Epidermal melanocyte (primary cell): ENCODE measurements at regions not wholly inside any gene's neighbourhood (a gene's known extent, or its start where the extent isn't known, plus 50 kb on each side); places are given as distances from the start of the nearest gene placed in this dataset.

Experiments used
- DNase-seq: peaks from one replicate; pipeline ENCODE4 v3.0.0; 2011; ENCODE audit warnings: low spot score; ENCODE audit not compliant: insufficient read length

- DNase-seq, result no peak
Measured at GRCh38 chr5:56624751-56625150, 190.6 kb upstream of the MAP3K1 start.

DNA sequence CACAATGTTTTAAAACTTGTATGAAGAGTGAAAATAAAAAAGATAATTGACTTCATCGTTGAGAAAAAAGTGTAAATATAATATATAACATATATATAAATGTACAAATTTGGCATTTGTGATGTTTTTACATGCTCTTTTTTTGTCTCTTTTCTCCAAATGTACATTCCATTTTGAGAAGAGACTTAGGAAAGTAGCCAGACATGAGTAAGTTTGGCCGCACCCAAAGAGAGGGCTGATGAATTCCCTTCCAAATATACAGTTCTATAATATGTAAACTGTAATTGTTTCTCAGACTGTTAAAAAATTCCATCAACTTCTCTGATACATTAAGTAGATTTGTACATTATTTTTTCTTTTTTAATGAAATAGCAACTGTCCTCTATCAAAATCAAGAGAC, 193.2 kb upstream of the MAP3K1 start:
- no peak for DNase-seq

- DNase-seq, result no peak
Measured at GRCh38 chr5:56620903-56621677, 194.3 kb upstream of the MAP3K1 start.

DNA sequence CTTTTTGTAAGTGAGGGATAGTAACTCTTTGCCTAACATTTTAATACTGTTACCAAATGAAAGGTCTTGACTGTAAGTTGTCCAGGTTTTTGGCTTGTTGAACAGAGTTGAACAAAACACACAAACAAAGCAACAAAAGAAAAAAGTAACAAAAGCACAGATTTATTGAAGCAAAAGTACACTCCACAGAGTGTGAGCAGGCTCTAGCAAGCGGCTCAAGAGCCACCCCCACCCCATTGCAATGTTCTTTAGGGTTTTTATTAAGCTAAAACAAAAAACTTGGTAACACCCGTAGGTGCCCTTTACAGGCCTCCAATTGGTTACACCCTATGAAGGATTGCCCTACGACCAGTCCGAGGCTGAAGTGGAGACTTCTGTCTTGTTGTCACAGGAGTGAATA, 197.4 kb upstream of the MAP3K1 start:
- no peak for DNase-seq

DNA sequence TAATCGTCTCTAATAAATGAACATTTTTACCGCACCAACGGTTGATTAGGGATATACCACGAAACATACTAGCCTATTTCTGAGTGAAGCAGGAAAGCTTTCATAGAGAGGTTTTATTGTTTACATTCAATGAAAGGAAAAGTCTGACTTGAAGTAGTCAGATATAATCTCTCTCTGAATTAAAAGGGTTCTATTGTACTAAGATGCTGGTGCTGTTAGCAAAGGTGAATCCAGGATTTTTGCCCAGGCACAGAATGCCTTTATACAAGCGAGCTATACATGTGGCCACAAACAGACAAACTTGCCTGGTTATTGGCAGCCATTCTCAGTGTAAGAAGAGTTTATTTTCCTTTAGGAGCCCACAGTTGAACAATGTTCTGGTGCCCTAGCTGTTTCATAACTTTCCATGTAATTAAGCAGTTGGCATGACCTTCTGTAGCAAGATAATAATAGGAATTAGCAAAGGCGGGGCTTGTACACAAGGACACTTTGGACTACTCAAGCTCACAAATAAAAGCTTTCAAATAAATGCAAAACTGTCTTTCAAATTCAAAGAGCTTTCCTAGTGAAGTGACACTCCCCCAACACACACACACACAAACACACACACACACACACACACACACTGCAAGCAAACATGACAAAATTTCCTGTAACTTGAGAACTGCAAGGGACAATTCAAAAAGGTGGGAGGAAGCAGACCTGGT, 198.7 kb upstream of the MAP3K1 start:
- no peak for DNase-seq

DNA sequence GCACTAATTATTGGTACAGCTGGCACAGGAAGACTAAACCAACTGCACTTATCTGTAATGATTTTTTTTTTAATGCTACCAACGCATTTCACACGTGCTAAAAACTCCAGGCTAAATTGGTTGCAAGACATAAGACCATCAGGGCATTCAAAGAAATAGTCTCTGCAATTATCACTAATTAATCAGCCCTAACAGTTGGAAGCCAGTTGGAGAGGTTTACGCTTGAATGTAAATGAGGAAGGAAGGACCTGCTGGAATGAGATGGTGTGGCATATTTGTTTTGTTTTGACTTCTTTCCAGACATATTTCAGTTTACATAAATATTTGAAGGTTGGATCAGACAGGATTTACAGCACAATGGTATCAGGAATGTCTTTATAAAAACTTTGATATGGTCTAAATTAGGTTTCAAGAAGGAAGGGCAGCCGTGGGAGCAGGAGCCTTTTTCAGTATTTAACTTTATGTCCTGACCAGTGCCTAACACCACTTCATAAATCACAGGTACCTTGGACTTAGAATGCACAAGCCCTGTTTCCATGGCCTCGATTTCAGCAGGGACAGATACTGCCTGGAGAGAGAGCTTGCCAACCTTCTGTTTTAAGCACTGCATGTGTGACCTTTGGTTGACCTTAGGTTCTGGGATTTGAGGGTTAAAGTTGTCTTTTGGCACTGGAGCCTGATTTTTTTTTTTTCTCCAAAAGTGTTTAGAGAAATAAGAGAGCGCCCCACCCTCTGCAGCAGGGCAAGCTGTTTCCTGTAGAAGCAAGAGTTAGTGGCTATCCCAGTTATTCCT, 199.8 kb upstream of the MAP3K1 start:
- DNase-seq, result no peak

- DNase-seq, result no peak
Measured at GRCh38 chr5:56612759-56613158, 202.6 kb upstream of the MAP3K1 start.

DNA sequence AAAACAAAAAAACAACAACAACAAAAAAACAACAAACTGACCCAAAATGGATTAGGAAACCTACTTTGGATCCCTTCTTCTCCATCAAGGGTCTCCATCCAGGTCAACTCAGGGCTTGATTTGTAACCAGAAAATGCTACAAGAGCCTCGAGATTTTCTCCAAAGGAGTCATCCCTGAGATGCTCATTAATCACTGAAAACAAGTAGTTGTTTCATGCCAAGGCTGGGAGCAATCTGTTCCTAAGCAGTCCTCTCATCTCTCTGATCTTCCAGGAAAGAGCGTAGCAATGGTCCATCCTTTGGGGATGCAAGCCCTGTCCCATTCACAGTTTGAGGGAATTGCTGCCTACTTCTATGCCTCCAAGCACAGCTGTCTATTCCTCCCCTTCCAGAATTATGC, 203.0 kb upstream of the MAP3K1 start:
- DNase-seq, result no peak

DNA sequence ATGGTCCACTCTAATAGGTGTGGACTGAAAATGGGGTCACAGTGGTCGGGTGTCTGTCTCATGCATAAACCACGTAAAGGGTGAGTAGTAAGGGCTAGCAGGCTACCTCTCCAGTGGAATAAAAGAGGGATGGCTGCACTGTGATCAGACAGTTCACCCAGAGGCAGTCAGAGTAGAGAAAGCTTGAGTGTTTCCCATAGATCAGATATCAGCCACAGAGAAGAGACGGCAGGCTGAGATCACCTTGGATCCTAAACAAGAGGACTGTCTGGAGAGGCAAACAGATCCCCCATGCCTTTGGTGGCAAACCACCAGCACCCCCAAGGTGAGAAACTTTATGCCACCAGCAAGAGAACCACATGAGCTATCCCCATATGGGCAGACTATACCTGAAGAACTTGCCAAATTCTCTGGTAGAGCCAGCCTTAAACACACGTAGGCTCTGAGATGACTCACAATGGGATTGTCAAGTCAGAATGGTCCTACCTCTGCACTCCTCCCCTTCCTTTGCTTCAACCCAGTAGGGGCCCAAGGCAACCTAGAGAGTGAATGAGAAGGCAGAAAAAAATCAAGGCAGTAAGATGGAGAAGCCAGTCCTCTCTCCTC, 205.2 kb upstream of the MAP3K1 start:
- DNase-seq, result no peak

- DNase-seq, result no peak
Measured at GRCh38 chr5:56608217-56608925, 207.0 kb upstream of the MAP3K1 start.

- DNase-seq, result no peak
Measured at GRCh38 chr5:56607551-56607950, 207.8 kb upstream of the MAP3K1 start.

DNA sequence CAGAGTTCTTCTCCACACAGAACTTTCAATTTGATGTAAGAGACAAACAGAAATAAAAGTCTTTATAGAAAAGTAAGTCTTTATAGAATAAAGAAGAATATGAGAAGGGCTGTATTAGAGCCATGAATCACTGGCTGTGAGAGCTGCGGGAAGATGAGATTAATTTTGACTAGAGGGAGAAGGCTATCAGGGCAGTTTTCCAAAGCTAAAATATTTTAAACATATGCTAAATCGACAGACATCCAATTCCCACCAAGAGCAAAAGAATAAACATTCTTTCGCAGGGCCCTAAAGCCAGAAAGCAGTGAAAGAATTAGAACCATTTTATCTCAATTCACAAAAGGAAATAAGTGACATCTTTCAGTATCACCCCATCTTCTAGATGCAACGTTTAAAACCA, 208.3 kb upstream of the MAP3K1 start:
- no peak for DNase-seq

DNA sequence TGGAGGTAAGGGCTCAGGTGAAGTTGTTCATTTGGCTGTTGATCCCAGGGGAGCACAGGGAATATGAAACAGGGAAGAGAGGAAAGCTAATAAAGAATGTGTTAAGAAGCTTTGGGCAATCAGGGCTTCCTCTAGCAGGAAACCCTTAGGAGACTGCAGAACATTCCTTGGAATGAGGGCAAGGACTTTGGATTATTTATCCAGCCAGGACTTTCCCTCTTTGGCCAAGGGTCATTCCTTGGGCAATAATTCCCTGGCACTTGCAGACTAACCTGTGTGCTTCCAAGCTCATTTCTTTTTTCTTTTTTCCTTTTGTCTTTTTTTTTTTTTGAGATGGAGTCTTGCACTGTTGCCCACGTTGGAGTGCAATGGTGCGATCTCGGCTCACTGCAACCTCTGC, 209.2 kb upstream of the MAP3K1 start:
- DNase-seq, result no peak

DNA sequence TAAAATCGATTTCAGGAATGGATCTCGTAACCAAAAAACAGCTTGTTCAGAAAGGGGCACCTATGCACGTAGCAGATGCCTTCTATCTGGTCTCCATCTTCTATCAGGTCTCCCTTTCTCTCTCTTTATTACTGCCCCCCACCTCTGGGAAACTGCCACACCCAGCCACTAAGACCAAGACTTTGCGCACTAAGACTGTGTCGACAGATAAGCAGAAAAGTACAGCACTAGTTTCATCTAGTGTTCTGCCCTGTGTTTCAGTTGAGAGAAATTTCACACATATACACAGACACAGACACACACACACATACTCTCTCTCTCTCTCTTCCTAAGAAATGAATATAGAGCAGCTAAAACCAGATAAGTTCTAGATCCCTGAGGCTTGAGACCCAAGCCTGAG, 210.1 kb upstream of the MAP3K1 start:
- DNase-seq, result no peak

DNA sequence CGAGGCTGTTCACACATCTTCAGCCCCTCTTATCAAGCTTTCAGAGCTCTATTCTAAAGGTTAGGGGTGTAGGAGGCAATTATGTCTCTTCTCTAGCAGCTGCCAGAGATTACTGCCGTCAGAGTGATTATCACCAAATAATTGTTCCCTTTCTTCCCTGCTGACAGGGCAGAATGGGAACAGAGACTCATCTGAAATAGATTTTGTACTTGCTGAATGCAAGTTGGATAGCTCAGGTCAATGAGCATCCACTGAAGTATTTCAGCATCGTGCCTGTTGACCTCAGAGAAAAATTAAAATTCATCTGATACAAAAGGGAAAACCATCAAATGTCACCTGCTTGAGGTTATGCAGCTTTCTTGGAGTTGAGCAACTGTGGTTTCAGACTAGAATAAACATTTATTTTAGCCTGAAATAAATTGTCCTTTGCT, 213.7 kb upstream of the MAP3K1 start:
- DNase-seq, result no peak

DNA sequence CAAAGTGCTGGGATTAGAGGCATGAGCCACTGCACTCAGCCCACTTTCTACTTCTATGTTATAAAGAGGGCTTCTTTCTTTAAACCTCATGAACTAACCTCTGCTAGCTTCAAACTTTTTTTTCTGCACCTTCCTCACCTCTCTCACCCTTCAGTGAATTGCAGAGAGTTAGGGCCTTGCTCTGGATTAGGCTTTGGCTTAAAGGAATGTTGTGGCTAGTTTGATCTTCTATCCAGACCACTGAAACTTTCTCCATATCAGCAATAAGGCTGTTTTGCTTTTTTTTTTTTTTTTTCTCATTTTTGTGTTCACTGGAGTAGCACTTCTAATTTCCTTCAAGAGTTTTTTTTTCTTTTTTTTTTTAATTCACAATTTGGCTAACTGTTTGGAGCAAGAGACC, 216.4 kb upstream of the MAP3K1 start:
- DNase-seq, result no peak

- DNase-seq, result no peak
Measured at GRCh38 chr5:56596155-56596554, 219.2 kb upstream of the MAP3K1 start.

GRCh38 chr5:56595566-56595965, 219.8 kb upstream of the MAP3K1 start:
- DNase-seq, result no peak

GRCh38 chr5:56594792-56595191, 220.6 kb upstream of the MAP3K1 start:
- no peak for DNase-seq

DNA sequence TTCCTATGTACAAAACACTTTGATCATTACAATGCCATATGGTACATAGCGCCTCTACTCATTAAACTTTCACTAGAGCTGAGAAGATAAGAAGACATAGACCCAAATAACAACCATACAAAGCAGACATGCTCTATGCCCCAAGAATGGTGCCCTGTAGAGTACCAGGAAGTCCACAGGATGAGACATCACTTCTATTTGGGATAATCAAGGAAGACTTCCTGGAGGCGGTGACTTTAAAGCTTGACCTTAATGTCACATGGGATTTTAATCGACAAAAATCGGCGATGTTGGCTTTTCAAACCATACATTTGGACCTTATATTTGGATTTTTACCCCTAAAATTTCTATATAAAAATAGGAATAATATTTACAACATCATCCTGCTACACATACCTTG, 224.3 kb upstream of the MAP3K1 start:
- DNase-seq, result no peak

DNA sequence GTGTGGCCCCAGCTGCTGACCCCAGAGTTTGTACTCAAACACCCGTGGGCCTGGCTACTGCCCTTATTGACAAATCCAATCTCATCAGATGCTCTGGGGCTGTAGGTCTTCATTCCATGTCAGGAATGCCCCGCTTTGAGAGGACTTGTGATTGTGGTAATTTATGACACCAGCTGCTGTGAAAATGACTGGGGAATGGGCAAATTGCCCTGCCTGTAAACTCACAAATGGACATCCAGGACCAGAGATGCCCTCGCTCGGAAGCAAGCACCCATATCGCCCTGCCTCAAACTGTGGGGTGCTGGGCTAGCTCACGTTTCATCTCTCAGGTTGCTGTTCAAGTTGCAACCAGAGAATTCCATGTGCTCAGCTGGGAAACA, 225.9 kb upstream of the MAP3K1 start:
- DNase-seq, result no peak
